ENCODE measurements at regions not wholly inside any gene's neighbourhood (a gene's known extent, or its start where the extent isn't known, plus 50 kb on each side); places are given as distances from the start of the nearest gene placed in this dataset.

- TF ChIP-seq TAF1 (IDR thresholded peaks at IDR 0.05; ENCODE audit: borderline replicate concordance, low read depth, low read length) (no peak), POLR2AphosphoS5 (IDR thresholded peaks at IDR 0.05; ENCODE audit: low read depth, low read length) (no peak), POLR2A (IDR thresholded peaks at IDR 0.05; ENCODE audit: low read depth, low read length) (no peak)
Measured at GRCh38 chr4:62591756-62592155, 1391.6 kb downstream of the ADGRL3 start.
